Endothelial cell of umbilical vein (primary cell): ENCODE measurements at regions not wholly inside any gene's neighbourhood (a gene's known extent, or its start where the extent isn't known, plus 50 kb on each side); places are given as distances from the start of the nearest gene placed in this dataset.
"Not testable (repeated sequence)": the region's sequence is repeated elsewhere in the genome, so short reads cannot be mapped to it uniquely, and the experiment has no call there.

ENCODE experiments used
- BruUV-seq: library from RNA; stranded (reverse); fragments of 400-500 nt; replicated peaks from 2 replicates; lab custom pipeline; 2021; lab: Mats Ljungman, UMichigan
- CTCF ChIA-PET: fragments of 300-600, 350-600 bp; sonication (Branson Sonifier 250); formaldehyde crosslinking; loops from one replicate; lab custom pipeline; 2021; ENCODE audit warnings: antibody characterized with exemption, inconsistent platforms; lab: Charles Lee
- POLR2A ChIA-PET: fragments of 300-600, 350-600 bp; sonication (Branson Sonifier 250); formaldehyde crosslinking; loops from one replicate; lab custom pipeline; 2021; ENCODE audit warnings: antibody characterized with exemption, inconsistent platforms; lab: Charles Lee
- DNase-seq: peaks from one replicate; pipeline ENCODE4 v3.0.0-alpha.2; 2011; ENCODE audit warnings: low read depth, low spot score
- FAIRE-seq: peaks from 2 replicates; lab custom pipeline; 2011; peaks lifted over from hg19 to GRCh38; lab: Jason Lieb, UNC
- H2AFZ ChIP-seq: 2 replicates; pipeline ENCODE4 v1.6.0; 2012; ENCODE audit warnings: low read depth, low read length, control low read depth, inconsistent platforms
- H3K27ac ChIP-seq: 2 replicates; pipeline ENCODE4 v1.5.1; 2011; ENCODE audit warnings: low read depth, mild to moderate bottlenecking, control low read depth, low read length, moderate library complexity; ENCODE audit not compliant: insufficient read depth
- H3K27me3 ChIP-seq, 2 experiments: 2 replicates each; pipeline versions ENCODE4 v1.6.0 to v1.6.1; 2011; ENCODE audit warnings: low read length in 2 of 2, mixed read lengths in 1 of 2; ENCODE audit not compliant: control insufficient read depth in 2 of 2, insufficient read depth in 2 of 2
- H3K36me3 ChIP-seq, 2 experiments: 2 replicates in 1 of 2; 3 replicates in 1 of 2; pipeline ENCODE4 v1.5.1; 2011; ENCODE audit warnings: low read length in 2 of 2, mild to moderate bottlenecking in 1 of 2, moderate library complexity in 1 of 2; ENCODE audit not compliant: control insufficient read depth in 2 of 2, insufficient read depth in 2 of 2; ENCODE audit errors: extremely low read depth in 1 of 2
- H3K4me1 ChIP-seq: 3 replicates; pipeline ENCODE4 v1.5.1; 2011; ENCODE audit warnings: mild to moderate bottlenecking, low read length; ENCODE audit not compliant: control insufficient read depth, insufficient read depth; ENCODE audit errors: extremely low read depth
- H3K4me2 ChIP-seq: 2 replicates; pipeline ENCODE4 v1.6.1; 2011; ENCODE audit warnings: low read length, control low read depth, mixed read lengths; ENCODE audit not compliant: insufficient read depth
- H3K4me3 ChIP-seq, 3 experiments: fragments of 200-600 bp in 1 of 3; sonication (generic), shearing (Covaris generic) in 1 of 3; replicated peaks in 1 of 3; 2 replicates each; pipeline ENCODE4 v1.5.1; 2011 to 2016; ENCODE audit warnings: control low read depth in 3 of 3, low read length in 3 of 3, mild to moderate bottlenecking in 2 of 3, inconsistent platforms in 1 of 3, low read depth in 1 of 3, moderate library complexity in 1 of 3; ENCODE audit not compliant: insufficient read depth in 1 of 3
- H3K79me2 ChIP-seq: 2 replicates; pipeline ENCODE4 v1.6.0; 2012; ENCODE audit warnings: low read length, inconsistent platforms; ENCODE audit not compliant: control insufficient read depth, insufficient read depth
- H3K9ac ChIP-seq: replicated peaks from 2 replicates; pipeline ENCODE3; 2011; ENCODE audit warnings: low read length, control low read depth; ENCODE audit not compliant: insufficient read depth; ENCODE audit errors: extremely low read depth
- H3K9me1 ChIP-seq: replicated peaks from 3 replicates; pipeline ENCODE4 v1.6.0; 2011; ENCODE audit warnings: mild to moderate bottlenecking, low read length; ENCODE audit not compliant: control insufficient read depth, insufficient read depth; ENCODE audit errors: extremely low read depth
- H3K9me3 ChIP-seq: replicated peaks from 2 replicates; pipeline ENCODE4 v1.5.1; 2012; ENCODE audit warnings: low read length, inconsistent platforms; ENCODE audit not compliant: control insufficient read depth, insufficient read depth
- H4K20me1 ChIP-seq: replicated peaks from 2 replicates; pipeline ENCODE3; 2011; ENCODE audit warnings: mild to moderate bottlenecking, low read length; ENCODE audit not compliant: control insufficient read depth, insufficient read depth; ENCODE audit errors: extremely low read depth
- dilution Hi-C: fragments of 300-500 bp; cut with MboI; formaldehyde crosslinking; loops from one replicate; pipeline ENCODE4 v1.15.0; 2019; ENCODE audit warnings: low sequenced_read_pairs; ENCODE audit not compliant: extremely low pct_ligation_motif_present
- intact Hi-C: fragments of 100-400 bp; cut with micrococcal nuclease; formaldehyde crosslinking; loops from one replicate; pipeline ENCODE4 v1.10.0; 2022

DNA sequence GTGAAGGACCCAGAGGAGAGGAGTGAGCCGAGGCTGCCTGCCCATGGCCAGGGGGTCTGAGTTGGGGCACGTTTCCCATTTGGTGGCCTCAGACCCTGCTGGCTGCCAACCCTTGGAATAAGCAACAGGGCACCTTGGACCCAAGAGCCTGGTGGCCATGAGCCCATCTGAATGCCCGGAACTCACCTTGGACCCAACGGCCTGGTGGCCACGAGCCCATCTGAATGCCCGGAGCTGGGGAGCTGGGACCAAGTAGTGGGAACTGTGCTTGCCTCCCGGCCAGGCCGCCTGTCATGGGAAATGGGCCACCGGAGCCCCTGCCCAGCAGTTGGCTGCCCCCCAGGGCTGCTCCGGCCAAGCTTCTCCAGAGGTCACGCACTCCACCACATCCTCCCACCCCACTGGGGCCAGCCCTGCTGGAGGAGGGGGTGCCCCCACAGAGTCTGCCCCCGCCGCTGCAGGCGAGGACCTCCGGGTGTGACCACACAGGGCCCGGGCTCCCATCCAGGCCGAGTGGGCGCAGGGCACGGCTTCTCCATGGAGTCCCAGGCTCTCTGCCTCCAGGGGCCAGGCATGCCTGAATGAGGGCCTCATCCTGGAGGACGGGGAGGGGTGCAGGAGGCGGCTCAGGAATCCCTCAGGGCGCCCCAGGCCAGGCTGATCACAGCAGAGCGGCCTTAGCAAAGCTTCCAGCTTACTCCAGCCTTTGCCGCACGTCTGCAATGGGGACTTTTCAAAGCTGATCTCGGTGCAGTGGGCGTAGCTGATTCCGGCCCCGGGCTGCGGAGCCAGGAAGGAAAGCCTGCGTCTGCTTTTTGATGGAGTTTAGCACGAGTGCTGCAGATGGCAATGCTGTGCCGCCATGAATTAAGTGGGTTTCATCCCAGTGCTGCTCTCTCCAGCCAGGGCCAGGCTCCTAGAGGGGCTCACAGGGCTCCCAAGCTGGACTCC lies 146.3 kb downstream of the LAT start:
- H3K9me1 ChIP-seq, BruUV-seq, POLR2A ChIA-PET, FAIRE-seq, H3K36me3 ChIP-seq, H3K9me3 ChIP-seq, H3K4me1 ChIP-seq, H3K4me2 ChIP-seq, H2AFZ ChIP-seq, H3K9ac ChIP-seq, H3K4me3 ChIP-seq, intact Hi-C loops, dilution Hi-C loops, CTCF ChIA-PET, DNase-seq, H3K79me2 ChIP-seq, H3K27me3 ChIP-seq, H3K27ac ChIP-seq, H4K20me1 ChIP-seq: not testable (repeated sequence)

DNA sequence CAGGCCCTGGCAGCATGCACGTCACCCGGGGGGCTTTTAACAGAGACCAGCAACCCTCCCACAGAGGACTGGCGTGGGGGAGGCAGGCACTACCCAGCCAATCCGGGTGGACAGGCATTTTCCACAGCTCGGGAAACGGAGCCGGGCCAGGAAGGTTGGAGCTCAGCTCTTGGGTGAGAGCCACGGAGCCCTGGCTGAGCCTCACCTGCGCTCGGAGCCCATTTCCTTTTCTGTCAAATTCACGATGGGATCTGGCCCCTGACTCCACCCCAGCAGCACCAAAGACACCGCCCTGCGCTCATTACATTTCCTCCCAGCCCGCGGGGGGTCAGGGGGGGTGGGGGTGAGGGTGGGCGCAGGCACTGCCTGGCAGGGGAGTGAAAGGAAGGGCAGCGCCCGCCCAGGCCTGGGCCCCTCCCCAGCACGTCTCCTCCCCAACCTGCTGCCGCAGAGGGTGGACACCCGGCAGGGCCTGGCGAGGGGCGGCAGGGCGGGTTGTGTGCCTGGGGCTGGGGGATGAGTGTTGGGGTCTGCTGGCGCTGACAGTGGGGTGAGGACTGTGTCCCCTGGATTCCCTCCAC lies 145.4 kb downstream of the LAT start:
- BruUV-seq, H3K9me1 ChIP-seq, intact Hi-C loops, H3K36me3 ChIP-seq, H3K9me3 ChIP-seq, CTCF ChIA-PET, H3K79me2 ChIP-seq, H3K27ac ChIP-seq, FAIRE-seq, H2AFZ ChIP-seq, POLR2A ChIA-PET, H3K4me1 ChIP-seq, DNase-seq, dilution Hi-C loops, H3K4me3 ChIP-seq, H4K20me1 ChIP-seq, H3K4me2 ChIP-seq, H3K9ac ChIP-seq, H3K27me3 ChIP-seq: not testable (repeated sequence)

DNA sequence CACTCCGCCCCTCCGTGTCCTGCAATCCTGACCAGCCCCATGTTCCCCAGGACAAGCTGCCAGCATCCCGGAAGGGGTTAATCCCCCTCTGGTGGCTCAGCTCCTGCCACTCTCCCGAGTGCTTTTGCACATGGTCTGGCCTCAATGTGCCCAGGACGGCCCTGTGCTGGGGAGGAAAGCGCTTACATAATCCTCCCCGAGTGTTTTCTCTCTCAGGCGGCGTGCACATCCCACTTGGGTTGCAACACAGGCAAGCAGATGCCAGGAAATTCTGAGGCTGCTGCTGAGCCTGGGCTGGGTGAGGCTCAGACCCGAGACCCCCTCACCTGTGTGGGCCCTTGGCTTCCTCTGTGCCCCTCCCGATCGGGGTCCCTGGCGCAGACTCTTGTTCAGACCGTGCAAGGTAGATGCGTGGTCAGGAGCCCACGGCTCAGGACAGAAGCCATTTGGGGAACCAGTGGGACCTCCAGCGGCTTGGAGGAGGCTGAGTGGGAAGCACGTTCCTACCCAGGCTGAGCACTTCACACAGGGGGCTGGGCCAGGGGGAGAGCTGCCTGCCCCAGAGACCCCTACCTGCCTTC lies 144.7 kb downstream of the LAT start:
- H2AFZ ChIP-seq, CTCF ChIA-PET, H3K27me3 ChIP-seq, H3K4me3 ChIP-seq, BruUV-seq, POLR2A ChIA-PET, FAIRE-seq, DNase-seq, H3K36me3 ChIP-seq, H3K4me1 ChIP-seq, H3K27ac ChIP-seq, H3K79me2 ChIP-seq, H3K4me2 ChIP-seq, H3K9ac ChIP-seq, H3K9me3 ChIP-seq, H4K20me1 ChIP-seq, H3K9me1 ChIP-seq, intact Hi-C loops, dilution Hi-C loops: not testable (repeated sequence)
